B cell (primary cell): ENCODE measurements at regions not wholly inside any gene's neighbourhood (a gene's known extent, or its start where the extent isn't known, plus 50 kb on each side); places are given as distances from the start of the nearest gene placed in this dataset.

Experiments
- CTCF ChIP-seq: fragments of 200-600 bp; IDR thresholded peaks from one replicate; pipeline ENCODE4 v1.8.0; 2022; ENCODE audit warnings: antibody characterized with exemption, mild to moderate bottlenecking
- EZH2 ChIP-seq: IDR thresholded peaks from 2 replicates; pipeline ENCODE4 v1.6.1; 2012; ENCODE audit warnings: borderline replicate concordance, low read depth, mild to moderate bottlenecking, moderate library complexity, low read length; ENCODE audit not compliant: insufficient read depth, poor library complexity, severe bottlenecking

DNA sequence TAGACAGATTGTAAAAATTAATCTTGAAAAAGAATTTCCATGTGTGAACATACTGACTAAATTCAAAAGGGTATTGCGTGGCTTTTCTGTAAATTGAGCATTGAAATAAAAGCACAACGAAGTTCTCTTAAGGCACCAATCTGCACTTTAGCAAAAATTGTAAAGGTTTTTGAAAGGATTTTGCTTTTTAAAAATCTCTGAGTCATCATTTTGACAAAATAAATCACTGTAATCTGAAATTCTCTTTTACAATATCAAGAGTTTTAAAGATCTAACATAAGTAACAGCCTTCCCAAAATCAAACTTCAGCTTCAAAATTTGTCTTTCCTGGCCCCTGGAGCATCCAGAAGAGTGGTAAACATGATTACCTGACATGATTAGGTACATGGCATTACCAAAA is 830.9 kb upstream of the AGA start:
- TF ChIP-seq CTCF: no peak
- TF ChIP-seq EZH2: no peak
